Lower lobe of right lung (tissue), 2 donors: ENCODE measurements at regions not wholly inside any gene's neighbourhood (a gene's known extent, or its start where the extent isn't known, plus 50 kb on each side); places are given as distances from the start of the nearest gene placed in this dataset.

Experiments
- ATAC-seq, 2 donors: fragments of 200-7000 bp; cut with Tn5 transposase; one replicate each; pipeline ENCODE4 v1.9.1; 2020 to 2022; ENCODE audit warnings: mild to moderate bottlenecking in 2 of 2, moderate library complexity in 2 of 2
- DNase-seq: peaks from one replicate; pipeline ENCODE4 v3.0.0-alpha.2; 2020
- H3K27ac ChIP-seq: fragments of 200-600 bp; one replicate; pipeline ENCODE4 v1.8.0; 2022
- H3K27me3 ChIP-seq: fragments of 200-600 bp; one replicate; pipeline ENCODE4 v1.8.0; 2022; ENCODE audit warnings: low read depth
- H3K36me3 ChIP-seq: fragments of 200-600 bp; one replicate; pipeline ENCODE4 v1.8.0; 2022; ENCODE audit warnings: mild to moderate bottlenecking
- H3K4me1 ChIP-seq: fragments of 200-600 bp; one replicate; pipeline ENCODE4 v1.8.0; 2022
- H3K4me3 ChIP-seq: fragments of 200-600 bp; one replicate; pipeline ENCODE4 v1.8.0; 2022; ENCODE audit warnings: mild to moderate bottlenecking
- H3K9me3 ChIP-seq: fragments of 200-600 bp; one replicate; pipeline ENCODE4 v1.8.0; 2022
- intact Hi-C: fragments of 100-400 bp; cut with DNase I; formaldehyde crosslinking; loops from one replicate; pipeline ENCODE4 v1.11.0; 2022
- TF ChIP-seq, protein P1 (sequence below): fragments of 200-600 bp; IDR thresholded peaks from one replicate; pipeline ENCODE4 v1.8.0; 2022; ENCODE audit warnings: antibody characterized with exemption, mild to moderate bottlenecking
- donor health status: DM: no; HTN: yes; CAD: no; lungs with severe emphysema.

DNA sequence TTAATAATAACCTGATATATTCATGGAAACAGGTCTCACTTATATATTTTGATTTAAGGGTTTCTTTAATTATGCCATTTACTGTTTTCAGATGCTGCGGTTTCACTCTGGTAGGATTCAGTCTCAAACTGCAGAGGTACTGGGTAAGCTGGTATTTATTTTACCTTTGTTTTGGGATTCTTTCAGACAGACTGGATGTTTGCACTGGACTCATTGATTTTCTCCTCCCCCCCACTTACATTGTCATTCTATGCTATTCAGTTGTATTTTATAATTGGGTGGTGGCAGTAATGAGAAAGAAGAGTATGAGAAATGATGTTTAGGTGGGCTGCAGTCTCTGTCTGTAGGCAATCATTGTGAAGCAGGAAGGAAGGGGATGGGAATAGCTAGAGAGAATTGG lies 155.6 kb downstream of the AQP4 start:
- no peaks in the 10 kb centered on the region for H3K36me3 ChIP-seq
- no peaks in the 10 kb centered on the region for H3K4me1 ChIP-seq
- no peaks in the 10 kb centered on the region for H3K27me3 ChIP-seq
- TF ChIP-seq, protein P1, sequence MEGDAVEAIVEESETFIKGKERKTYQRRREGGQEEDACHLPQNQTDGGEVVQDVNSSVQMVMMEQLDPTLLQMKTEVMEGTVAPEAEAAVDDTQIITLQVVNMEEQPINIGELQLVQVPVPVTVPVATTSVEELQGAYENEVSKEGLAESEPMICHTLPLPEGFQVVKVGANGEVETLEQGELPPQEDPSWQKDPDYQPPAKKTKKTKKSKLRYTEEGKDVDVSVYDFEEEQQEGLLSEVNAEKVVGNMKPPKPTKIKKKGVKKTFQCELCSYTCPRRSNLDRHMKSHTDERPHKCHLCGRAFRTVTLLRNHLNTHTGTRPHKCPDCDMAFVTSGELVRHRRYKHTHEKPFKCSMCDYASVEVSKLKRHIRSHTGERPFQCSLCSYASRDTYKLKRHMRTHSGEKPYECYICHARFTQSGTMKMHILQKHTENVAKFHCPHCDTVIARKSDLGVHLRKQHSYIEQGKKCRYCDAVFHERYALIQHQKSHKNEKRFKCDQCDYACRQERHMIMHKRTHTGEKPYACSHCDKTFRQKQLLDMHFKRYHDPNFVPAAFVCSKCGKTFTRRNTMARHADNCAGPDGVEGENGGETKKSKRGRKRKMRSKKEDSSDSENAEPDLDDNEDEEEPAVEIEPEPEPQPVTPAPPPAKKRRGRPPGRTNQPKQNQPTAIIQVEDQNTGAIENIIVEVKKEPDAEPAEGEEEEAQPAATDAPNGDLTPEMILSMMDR = no peak
- no peak overlapping the region for H3K27ac ChIP-seq
- ATAC-seq = no peak
- H3K9me3 ChIP-seq = no peaks in the 10 kb centered on the region
- no peak for DNase-seq
- intact Hi-C loops = no loop called here
- no peak overlapping the region for H3K4me3 ChIP-seq

DNA sequence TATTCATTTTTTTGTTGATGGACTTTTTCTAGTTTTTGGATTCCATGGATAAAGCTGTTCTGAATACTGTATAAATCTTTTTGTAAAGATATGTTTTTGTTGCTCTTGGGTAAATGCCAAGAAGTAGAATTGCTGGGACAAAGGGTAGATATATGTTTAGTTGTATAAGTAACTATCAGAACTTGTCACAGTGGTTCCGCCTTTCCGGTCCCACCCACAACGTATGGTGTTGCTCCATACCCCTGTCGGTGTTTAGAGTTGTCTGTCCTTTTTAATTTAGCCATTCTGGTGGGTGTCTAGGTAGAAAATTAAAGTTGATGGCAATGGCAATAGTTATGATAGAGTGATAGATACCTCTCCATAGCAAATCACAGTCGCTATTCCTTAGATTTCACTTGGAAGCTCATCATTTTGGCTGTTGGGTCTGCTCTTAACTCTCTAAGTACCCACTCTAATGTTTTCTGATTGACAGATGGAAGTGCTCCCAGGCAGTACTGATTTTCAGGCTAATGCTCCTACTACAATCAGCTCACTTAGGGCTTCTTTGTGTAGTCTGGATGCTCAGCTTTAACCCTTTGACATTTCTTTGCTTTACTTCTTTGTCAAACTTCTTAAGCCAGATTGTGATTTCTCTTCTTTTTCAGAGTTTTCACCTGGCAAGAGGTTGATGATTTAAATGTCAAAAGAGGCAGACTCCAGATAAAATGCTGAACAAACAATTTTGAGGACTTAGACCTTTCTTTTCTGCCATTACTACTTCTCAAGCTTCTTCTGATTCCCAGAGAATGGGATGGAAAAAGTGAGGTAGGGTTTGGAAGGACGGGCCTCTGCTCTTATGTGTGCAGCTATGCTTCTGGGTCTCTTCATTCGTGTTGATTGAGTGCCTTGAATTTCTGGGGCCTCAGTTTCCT lies 156.4 kb downstream of the AQP4 start:
- Histone ChIP-seq H3K27me3 (no peaks in the 10 kb centered on the region), H3K36me3 (no peaks in the 10 kb centered on the region), H3K4me3 (no peak overlapping the region), H3K27ac (no peak overlapping the region), H3K4me1 (no peaks in the 10 kb centered on the region), H3K9me3 (no peaks in the 10 kb centered on the region)
- DNase-seq (peak; percentile 49), ATAC-seq (no peak)
- intact Hi-C loops = no loop called here
- TF ChIP-seq, protein P1 = no peak

DNA sequence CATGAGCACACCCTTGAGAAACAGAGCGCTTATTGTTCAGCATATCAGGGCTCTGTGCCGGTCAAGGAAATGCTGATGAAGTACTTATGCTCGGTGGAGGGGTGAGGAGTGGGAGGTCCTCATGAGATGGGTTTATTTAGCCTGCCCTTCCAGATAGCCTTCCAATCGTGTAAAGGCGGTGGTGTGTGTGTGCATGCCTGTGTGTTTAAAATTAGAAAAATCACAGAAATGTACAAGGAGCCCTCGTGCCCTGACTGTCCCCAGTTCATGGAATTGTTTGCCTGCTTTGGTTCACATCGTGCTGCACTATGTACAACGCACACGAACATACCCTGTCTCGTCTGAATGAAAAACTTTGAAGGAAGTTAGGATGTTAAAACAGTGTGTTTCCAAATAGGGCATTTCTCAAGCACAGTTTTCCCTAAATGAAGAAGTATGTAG lies 158.6 kb downstream of the AQP4 start:
- Histone ChIP-seq H3K36me3 (no peaks in the 10 kb centered on the region), H3K27me3 (no peaks in the 10 kb centered on the region), H3K4me3 (no peak overlapping the region), H3K4me1 (no peaks in the 10 kb centered on the region), H3K9me3 (no peaks in the 10 kb centered on the region), H3K27ac (no peak overlapping the region)
- TF ChIP-seq, protein P1 = no peak
- ATAC-seq (peak; percentile 52 to 61), DNase-seq (no peak)
- intact Hi-C loops = no loop called here

DNA sequence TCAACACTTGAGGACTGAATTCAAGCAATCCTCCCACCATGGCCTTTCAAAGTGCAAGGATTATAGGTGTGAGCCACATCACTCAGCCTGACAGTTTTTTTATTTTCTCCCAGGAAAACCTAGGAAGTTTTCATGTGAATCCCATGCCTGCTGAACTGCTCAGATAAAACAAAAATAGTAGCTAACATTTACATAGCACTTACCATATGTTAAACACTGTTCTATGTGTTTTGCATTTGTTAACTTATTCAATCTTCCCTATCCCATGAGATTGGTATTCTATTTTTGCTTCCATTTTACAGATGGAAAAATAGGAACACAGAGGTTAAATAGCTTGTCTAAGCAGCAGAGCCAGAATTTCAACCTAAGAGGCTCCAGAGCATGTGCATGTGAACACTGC lies 157.4 kb upstream of the KCTD1 start:
- Histone ChIP-seq H3K36me3 (no peaks in the 10 kb centered on the region), H3K9me3 (no peaks in the 10 kb centered on the region), H3K27me3 (no peaks in the 10 kb centered on the region), H3K4me1 (no peaks in the 10 kb centered on the region), H3K27ac (no peak overlapping the region), H3K4me3 (no peak overlapping the region)
- intact Hi-C loops = no loop called here
- TF ChIP-seq, protein P1 = no peak
- no peak for DNase-seq
- ATAC-seq = no peak

DNA sequence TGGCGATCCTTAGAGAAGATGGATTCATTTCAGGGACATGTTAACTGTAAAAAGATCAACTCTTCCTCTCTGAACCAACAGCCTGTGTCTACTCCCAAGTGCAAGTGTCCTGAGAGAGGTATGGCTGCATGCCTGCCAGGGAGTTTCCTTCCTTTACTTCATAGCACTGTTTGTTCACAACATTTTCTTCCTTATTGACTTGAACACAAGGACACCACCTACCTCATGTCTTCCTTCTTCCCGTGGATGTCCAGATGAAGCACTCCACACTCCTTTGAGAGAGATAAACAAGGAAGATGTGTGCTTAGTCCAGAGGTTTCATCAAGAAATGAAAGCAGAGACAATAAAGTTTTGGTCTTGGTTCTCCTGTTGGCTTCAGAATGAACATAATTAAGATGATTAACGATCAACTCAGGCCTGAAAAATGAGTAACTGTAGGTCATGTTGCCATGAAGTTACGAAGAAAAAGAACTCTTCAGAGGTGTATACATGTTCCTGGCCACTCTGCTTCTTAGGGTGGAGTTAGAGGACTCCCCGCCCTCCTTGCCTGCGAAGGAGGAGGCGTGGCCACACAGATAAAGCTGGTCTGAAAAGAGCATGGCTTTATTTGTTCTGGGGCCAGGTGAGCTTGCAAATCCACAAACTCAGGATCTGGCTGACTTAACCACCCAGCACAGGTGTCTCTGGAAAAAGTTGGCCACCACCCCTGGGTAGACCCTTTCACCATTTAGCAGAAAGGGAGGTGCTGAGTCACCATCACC lies 155.0 kb upstream of the KCTD1 start:
- Histone ChIP-seq H3K9me3 (no peaks in the 10 kb centered on the region), H3K4me3 (no peak overlapping the region), H3K4me1 (no peaks in the 10 kb centered on the region), H3K36me3 (no peaks in the 10 kb centered on the region), H3K27ac (no peak overlapping the region), H3K27me3 (no peaks in the 10 kb centered on the region)
- TF ChIP-seq, protein P1 = no peak
- ATAC-seq = no peak
- intact Hi-C loops = no loop called here
- DNase-seq = no peak
